HG03460 (cell line): ENCODE measurements at regions not wholly inside any gene's neighbourhood (a gene's known extent, or its start where the extent isn't known, plus 50 kb on each side); places are given as distances from the start of the nearest gene placed in this dataset.
"Not testable (repeated sequence)": the region's sequence is repeated elsewhere in the genome, so short reads cannot be mapped to it uniquely, and the experiment has no call there.

ENCODE experiments used
- ATAC-seq: cut with Tn5 transposase; IDR thresholded peaks from one replicate; pipeline ENCODE4 v1.9.1; 2021; ENCODE audit not compliant: unreplicated experiment

DNA sequence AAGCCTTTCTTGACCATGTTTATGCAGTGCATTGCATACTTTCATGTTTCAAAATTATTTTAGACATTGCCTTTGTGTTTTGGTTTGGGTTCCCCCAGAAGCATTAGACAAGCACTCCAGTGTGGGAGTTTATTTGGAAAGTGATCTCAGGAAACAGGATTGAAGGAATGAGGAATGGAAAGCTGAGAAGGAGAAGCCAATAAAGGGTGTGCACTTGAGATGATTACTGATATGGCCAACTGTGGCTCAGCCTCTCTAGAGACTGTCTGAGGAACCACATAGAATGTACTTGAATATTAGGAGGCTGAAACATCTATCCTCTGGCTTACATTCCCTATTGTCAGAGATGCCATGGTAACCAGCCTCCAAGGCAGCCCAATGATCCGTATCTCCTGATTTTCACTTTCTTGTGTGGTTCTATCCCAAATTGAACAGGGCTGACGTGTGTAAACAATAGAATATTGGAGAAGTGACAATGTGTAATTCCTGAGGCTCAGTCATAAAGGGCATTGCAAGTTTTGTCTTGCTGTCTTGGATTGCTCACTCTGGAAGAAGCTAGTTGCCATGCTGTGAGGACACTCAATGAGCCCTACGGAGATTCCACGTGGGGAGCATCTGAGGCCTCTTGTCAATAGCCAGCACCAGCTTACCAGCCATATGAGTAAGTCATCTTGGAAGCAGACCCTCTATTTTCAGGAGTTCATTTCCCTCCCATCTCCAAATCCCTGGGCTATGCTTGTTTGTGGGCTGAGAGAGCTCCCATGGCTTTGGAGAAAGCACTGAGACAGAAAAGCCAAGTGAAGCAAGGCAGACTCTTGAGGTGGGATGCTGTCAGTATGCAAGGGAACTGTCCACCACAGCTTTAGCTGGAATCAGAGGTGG, 84.7 kb downstream of the SCN11A start:
- ATAC-seq: no peak

- ATAC-seq: no peak
These were observed 87.1 kb downstream of the SCN11A start for GRCh38 chr3:38964646-38965045.

DNA sequence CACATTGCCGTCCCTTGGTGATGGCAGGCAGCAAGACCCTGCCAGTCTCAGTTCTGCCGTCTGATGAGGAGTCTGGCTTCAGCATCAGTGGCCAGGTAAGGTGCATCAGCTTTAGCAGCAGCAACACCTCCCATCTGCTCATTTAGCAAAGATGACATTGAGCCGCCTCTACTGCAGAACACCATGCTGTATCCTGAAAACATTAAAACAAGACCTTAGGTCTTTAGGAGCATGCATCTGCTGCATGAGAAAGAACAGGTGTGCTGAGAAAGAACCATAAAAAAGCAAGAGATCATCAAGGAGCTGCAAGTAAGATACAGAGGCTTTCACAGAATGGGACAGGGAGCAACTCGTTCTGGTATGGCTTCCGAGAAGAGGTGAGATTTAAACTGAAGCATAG, 87.5 kb downstream of the SCN11A start:
- no peak for ATAC-seq

DNA sequence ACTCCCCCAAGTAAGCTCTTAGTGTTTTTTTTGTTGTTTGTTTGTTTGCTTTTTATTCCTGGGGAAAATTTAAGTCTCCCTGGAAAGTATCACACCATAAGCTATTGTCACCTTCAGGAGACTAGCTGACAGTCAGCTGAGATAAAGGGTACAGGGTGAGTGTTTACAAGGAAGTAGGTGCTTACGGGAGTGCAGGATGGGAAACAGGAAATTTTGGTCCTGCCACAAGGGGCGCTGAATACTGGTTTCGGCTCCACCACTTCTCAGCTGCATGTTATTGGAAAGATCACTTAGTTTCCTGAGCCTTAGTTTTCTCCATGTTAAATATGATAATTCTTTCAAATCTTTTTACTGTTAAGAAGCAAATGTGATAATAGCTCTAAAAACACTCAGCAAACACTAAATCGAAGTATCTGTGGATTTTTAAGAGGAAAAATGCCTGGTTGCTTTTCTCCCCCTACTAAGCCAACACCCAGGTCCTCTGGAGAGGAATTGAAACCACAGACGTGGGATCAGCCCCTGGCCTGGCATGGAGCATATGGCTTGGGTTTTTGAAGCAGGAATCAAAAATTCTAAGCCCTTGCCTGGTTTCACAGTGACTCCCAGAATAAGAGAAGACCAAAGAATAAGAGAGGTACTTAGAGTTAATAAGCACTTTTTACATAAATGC, 90.7 kb downstream of the SCN11A start:
- no peak for ATAC-seq

DNA sequence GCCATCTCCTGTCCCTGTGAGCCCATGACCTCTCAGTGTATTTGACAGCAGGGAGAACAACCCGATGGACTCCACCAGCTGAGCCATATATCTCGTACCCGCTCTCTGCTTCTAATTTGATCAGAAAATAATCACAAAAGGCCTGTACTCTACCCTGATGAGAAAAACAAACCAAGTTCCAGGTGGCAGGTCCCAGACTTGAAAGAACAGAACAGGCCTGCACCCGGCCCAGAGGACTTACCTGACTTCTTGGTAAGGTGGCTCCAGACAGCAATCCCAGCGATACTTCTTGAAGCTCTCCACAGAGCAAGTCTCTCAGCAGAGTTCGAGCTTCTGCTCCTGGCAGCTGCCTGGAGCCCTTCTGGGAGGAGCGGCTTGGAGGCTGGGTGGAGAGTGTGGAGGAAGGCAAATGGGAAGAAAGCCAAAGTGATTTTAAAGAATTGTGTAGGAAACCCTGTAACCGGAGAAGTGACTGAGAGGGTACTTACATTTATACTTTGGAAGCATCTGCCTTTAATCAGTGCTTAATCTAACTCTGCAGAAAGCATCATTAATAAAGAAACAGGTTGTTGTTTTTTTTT, 91.6 kb downstream of the SCN11A start:
- ATAC-seq: no peak

DNA sequence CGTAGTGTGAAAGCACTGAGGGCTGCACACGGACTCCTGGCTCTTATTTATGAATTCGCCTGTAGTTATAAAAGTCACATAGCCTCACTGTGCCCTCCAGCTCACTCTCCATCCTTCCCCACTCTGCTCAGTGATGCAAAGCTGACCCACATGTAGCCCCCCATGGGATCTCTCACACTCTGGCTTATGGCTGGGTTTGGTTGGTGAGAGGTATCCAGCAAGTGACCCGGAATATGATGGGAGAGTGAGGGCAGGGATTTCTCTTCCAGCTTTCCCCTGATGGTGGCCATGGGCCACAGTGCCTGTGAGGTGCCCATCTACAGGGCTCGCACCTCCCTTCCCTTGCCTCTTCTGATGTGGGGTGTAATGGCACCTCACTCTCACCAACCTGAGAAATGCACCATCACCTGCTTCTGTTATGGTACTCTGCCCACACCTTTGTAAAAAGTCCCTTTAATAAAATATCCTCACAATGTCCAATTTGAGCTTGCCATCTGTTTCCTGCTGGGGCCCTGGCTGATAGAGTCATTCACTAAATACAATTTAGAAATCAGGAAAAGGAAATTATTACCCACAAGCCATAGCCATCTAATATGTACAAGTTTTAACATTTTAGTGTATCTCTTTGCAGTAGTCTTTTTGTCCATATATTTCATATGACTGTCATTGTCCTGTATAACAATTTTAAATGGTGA, 93.6 kb downstream of the SCN11A start:
- no peak for ATAC-seq

- no peak for ATAC-seq
These were observed 94.4 kb downstream of the SCN11A start for GRCh38 chr3:38957296-38957695.

- ATAC-seq: no peak
These were observed 99.0 kb downstream of the SCN11A start for GRCh38 chr3:38952721-38953120.

- ATAC-seq: not testable (repeated sequence)
These were observed 100.6 kb downstream of the SCN11A start for GRCh38 chr3:38951167-38951566.

DNA sequence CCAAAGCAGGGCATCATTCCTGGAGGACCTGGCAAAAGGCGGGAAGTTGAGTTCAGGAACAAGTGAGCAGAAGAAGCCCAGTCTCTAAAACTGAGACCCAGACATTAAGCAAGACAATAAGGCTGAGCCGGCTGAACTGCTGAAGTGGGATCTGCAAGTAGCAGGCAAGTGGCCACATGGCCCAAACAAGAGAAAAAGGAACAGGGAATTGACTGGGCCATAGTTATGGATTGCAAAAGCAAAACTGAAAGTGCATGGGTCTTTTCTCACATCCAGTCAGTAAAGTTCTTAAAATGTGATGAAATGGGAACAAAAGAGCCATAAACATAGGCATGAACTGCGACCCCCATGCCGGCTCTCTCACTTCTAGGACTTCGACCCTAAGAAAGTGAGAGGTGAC, 101.2 kb downstream of the SCN11A start:
- ATAC-seq: no peak

- no peak for ATAC-seq
These were observed 101.8 kb downstream of the SCN11A start for GRCh38 chr3:38949994-38950393.

GRCh38 chr3:38940394-38940793, 111.3 kb downstream of the SCN11A start:
- no peak for ATAC-seq

DNA sequence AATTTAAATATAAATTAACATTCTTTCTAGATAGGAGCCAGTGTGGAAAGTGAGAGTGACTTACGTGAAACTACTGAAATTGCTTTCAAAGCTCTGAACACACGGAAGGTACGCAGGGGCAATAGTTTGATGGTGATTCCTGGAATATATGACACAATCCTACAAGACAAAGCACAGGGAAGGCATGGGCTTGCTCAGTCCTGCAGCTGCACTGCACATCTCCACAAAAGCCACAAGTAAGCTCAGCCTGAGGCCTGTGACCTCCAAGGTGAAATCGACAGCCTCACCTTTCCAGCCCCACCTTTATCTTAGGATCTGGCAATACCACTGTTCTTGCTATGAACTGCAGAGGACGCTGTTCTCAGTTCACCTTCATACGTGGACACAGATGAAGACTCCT, 109.3 kb upstream of the SCN10A start:
- ATAC-seq: no peak

GRCh38 chr3:38916706-38917105, 100.7 kb upstream of the SCN10A start:
- ATAC-seq: no peak

GRCh38 chr3:38907426-38907825, 91.4 kb upstream of the SCN10A start:
- no peak for ATAC-seq

DNA sequence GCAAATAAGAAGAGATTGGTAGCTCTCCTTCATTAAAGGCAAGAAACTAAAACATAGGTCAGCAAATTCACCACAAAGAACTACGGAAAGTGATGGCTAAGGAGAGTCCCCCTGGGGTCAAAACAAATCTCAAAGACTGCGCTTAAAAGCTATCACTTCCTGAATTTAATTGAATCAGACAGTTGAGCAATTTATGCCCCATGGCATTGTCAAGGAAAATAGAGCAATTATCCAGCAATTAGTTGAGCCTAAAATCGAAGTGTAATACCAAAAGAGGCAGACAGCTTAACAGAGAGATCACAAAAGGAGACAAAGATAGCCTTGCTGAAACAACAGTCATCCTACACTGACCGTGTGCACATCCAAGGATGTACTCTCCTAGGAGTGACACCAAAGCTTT, 74.4 kb upstream of the SCN10A start:
- no peak for ATAC-seq

GRCh38 chr3:38878646-38879045, 62.6 kb upstream of the SCN10A start:
- no peak for ATAC-seq
